Astrocyte of the cerebellum (primary cell): ENCODE measurements at regions not wholly inside any gene's neighbourhood (a gene's known extent, or its start where the extent isn't known, plus 50 kb on each side); places are given as distances from the start of the nearest gene placed in this dataset.

Source experiments
- DNase-seq: peaks from one replicate; pipeline ENCODE4 v3.0.0-alpha.2; 2011; ENCODE audit warnings: low read depth
- H3K4me3 ChIP-seq: 2 replicates; pipeline ENCODE4 v1.5.1; 2011; ENCODE audit warnings: mild to moderate bottlenecking, low read depth, low read length, moderate library complexity
- CTCF ChIP-seq: IDR thresholded peaks from 2 replicates; pipeline ENCODE4 v1.5.1; 2012; ENCODE audit warnings: low read length, low read depth, moderate library complexity, mild to moderate bottlenecking; ENCODE audit errors: missing control alignments
- in situ Hi-C: cut with HindIII; loops from 2 replicates; pipeline ENCODE4 v1.10.0; 2017; ENCODE audit warnings: low sequenced_read_pairs

DNA sequence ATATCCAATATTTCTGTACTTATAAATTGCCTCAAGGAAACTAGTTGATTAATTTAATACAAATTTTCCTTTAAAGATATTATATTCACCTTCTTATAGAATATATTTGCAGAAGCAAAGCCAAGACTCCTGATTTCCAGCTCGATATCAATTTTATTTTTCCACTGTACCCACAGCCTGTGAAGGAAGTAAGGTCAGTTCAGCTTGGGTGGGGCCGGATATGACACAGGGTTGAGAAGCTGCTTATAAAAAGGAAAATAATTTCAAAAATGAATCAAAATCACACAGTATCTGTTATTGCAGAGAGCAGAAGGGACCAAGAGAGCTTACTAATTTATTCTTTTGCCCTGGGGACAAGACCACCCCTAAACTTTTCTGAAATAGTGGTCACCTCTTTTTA lies 491.4 kb downstream of the TUSC7 start:
- no peak for TF ChIP-seq CTCF
- no peak for DNase-seq
- no peak overlapping the region for H3K4me3 ChIP-seq
- in situ Hi-C loops: no loop called here

DNA sequence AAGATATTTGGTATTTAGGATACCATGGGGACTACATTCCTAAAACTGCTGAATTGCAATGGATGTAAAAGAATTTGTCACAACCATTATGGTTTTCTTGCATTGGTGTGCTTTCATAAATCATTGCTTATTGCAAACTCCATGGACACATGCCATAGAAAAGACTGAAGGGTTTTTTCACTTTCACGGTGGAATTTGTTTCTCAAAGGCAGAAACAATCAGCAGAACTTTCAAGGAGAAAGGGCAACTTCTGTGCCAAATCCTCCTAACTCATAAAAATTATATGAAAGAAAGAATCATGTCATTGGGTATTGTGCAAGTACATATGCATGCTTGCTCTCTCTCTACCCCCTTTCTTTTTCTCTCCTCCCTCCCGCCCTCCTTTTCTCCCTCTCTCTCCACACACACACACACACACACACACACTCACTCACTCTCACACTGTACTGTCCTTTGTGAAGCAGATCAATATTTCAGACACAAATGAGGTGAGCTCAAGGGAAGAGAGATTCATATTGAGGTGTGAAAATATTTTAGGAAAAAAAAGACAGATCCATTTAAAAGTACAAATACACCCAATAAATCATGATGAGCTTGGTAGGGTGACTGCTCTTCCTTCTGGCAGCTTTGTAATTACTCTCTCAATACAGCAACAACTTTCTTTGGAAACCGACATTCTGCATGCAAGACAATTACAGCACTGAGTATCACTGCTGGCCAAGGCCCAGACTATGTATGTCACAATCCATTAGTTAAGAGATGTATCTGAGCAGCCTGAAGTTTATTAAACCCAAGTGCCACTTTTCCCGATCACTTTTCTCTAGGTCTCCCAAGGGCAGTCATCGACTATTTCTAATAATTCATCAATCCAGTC lies 492.6 kb downstream of the TUSC7 start:
- TF ChIP-seq CTCF: no peak
- H3K4me3 ChIP-seq: no peak overlapping the region
- in situ Hi-C loops: no loop called here
- no peak for DNase-seq

GRCh38 chr3:117217355-117217754 lies 507.8 kb downstream of the TUSC7 start:
- no peak overlapping the region for H3K4me3 ChIP-seq
- DNase-seq: no peak
- in situ Hi-C loops: no loop called here
- TF ChIP-seq CTCF: no peak

GRCh38 chr3:117217760-117218316 lies 508.3 kb downstream of the TUSC7 start:
- in situ Hi-C loops: no loop called here
- no peak for DNase-seq
- TF ChIP-seq CTCF: no peak
- no peak overlapping the region for H3K4me3 ChIP-seq

GRCh38 chr3:117218641-117219048 lies 509.1 kb downstream of the TUSC7 start:
- in situ Hi-C loops: no loop called here
- TF ChIP-seq CTCF: no peak
- DNase-seq: no peak

DNA sequence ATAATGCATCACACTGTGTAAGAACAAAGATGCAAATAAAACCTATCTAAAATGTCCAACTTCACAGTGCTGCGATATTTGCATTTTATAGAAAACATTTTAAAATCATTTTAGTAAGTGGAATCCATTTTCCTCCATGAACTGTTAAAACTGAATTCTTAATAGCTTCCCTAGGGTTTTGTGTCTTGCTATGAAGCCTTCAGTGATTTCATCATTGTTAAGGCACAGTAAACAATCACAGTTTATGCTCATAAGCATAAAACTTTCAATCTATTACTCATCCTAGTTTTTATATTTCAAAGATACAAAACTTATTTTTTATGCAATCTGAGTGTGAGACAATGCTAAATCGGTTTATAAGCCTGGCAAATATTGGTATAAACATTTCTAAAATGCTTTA lies 509.7 kb downstream of the TUSC7 start:
- in situ Hi-C loops: no loop called here
- TF ChIP-seq CTCF: no peak
- no peak for DNase-seq
- no peak overlapping the region for H3K4me3 ChIP-seq

More at GRCh38 chr3:117218641-117219048, 509.1 kb downstream of the TUSC7 start:
- H3K4me3 ChIP-seq: no peak overlapping the region
